Retinal pigment epithelial cell (primary cell): ENCODE measurements at regions not wholly inside any gene's neighbourhood (a gene's known extent, or its start where the extent isn't known, plus 50 kb on each side); places are given as distances from the start of the nearest gene placed in this dataset.

Experiments
- DNase-seq: peaks from one replicate; pipeline ENCODE4 v3.0.0-alpha.2; 2010; ENCODE audit warnings: low read depth
- H3K4me3 ChIP-seq: 2 replicates; pipeline ENCODE4 v1.5.1; 2011; ENCODE audit warnings: mild to moderate bottlenecking, low read length, control low read depth, moderate library complexity
- TF ChIP-seq, protein P1 (sequence below): conservative IDR thresholded peaks from 2 replicates; pipeline ENCODE4 v1.5.1; 2011; ENCODE audit warnings: low read depth, low read length, control low read depth, inconsistent platforms

DNA sequence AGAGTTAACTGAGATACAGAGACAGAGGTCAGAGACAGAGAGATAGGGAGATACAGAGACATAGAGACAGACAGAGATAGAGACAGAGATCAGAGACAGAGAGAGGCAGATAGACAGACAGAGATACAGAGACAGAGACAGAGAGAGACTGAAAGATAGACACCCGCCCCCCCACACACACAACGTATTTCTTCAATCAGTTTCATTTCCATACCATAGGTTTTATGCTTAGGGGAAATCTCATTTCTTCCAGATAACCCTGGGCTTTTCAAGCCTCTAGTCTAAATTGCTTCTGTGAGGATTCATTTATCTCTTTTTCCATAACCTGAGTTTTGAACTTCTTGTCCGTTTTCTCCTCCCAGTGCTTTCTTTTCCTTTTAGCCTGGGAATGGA is 94.6 kb downstream of the CD8B2 start:
- no peak for DNase-seq
- TF ChIP-seq, protein P1, sequence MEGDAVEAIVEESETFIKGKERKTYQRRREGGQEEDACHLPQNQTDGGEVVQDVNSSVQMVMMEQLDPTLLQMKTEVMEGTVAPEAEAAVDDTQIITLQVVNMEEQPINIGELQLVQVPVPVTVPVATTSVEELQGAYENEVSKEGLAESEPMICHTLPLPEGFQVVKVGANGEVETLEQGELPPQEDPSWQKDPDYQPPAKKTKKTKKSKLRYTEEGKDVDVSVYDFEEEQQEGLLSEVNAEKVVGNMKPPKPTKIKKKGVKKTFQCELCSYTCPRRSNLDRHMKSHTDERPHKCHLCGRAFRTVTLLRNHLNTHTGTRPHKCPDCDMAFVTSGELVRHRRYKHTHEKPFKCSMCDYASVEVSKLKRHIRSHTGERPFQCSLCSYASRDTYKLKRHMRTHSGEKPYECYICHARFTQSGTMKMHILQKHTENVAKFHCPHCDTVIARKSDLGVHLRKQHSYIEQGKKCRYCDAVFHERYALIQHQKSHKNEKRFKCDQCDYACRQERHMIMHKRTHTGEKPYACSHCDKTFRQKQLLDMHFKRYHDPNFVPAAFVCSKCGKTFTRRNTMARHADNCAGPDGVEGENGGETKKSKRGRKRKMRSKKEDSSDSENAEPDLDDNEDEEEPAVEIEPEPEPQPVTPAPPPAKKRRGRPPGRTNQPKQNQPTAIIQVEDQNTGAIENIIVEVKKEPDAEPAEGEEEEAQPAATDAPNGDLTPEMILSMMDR, result no peak
- no peak overlapping the region for H3K4me3 ChIP-seq

- peak overlapping the region; percentile 43 for H3K4me3 ChIP-seq
- DNase-seq, result peak; percentile 35
- TF ChIP-seq, protein P1, result peak; percentile 95
Measured at GRCh38 chr2:106582148-106583143, 95.3 kb downstream of the CD8B2 start.

DNA sequence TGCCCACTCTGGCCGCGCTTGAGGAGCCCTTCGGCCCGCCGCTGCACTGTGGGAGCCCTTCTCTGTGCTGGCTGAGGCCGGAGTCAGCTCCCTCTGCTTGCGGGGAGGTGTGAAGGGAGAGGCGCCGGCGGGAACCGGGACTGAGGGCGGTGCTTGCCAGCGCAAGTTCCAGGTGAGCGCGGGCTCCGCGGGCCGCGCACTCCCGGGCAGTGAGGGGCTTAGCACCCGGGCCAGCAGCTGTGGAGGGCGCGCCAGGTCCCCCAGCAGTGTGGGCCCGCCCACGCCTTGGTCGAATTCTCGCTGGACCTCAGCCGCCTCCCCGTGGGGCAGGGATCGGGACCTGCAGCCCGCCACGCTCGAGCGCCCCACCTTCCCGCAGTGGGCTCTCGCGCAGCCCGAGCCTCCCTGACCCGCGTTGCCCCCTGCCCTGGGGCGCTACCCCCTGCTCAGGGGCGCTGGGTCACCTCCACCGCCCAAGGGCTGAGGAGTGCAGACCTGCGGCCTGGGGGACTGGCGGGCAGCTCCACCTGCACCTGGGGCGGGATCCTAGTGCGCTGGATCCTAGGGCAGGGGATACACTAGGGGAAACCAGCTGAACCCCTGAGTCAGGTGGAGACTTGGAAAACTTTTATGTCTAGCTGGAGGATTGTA is 97.3 kb downstream of the CD8B2 start:
- TF ChIP-seq, protein P1, result no peak

GRCh38 chr2:106596844-106597243 is 109.7 kb downstream of the CD8B2 start:
- TF ChIP-seq, protein P1, result peak; percentile 29
- DNase-seq, result no peak

More for the DNA sequence above, 97.3 kb downstream of the CD8B2 start:
- H3K4me3 ChIP-seq, result no peak overlapping the region
- DNase-seq, result no peak

GRCh38 chr2:106599540-106599939 is 112.4 kb downstream of the CD8B2 start:
- TF ChIP-seq, protein P1, result no peak
- no peak overlapping the region for H3K4me3 ChIP-seq
- no peak for DNase-seq

More at GRCh38 chr2:106596844-106597243, 109.7 kb downstream of the CD8B2 start:
- no peak overlapping the region for H3K4me3 ChIP-seq

GRCh38 chr2:106602042-106602441 is 114.9 kb downstream of the CD8B2 start:
- H3K4me3 ChIP-seq, result no peak overlapping the region
- DNase-seq, result no peak
- TF ChIP-seq, protein P1, result no peak

DNA sequence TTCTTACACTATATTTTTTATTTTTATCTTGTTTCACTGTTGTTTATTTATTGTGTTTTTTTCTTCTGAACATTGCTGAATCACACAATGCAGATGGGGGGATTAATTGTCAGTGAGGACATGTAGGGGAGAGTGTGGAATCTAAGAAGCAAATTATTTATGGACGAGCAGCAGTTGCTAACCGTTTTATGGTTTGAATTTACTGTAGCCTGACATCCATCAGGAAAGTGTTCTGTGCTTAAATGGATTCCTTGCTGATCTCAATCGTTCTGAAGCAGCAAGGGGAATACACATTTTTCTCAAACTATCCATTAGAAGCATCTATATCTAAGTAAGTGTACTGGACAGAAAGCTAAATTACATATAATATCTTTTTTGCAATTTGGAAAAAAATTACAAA is 119.5 kb downstream of the CD8B2 start:
- TF ChIP-seq, protein P1, result no peak
- no peak for DNase-seq
- H3K4me3 ChIP-seq, result no peak overlapping the region
